Activated CD4-positive, alpha-beta T cell treated with anti-CD3 and anti-CD28 coated beads, Interleukin-2, amount 50 U/mL, for 48 hours (primary cell): ENCODE measurements at regions not wholly inside any gene's neighbourhood (a gene's known extent, or its start where the extent isn't known, plus 50 kb on each side); places are given as distances from the start of the nearest gene placed in this dataset.

Source experiments
- DNase-seq, 2 experiments: peaks; one replicate each; pipeline ENCODE4 v3.0.0-alpha.2; 2020

- DNase-seq = no peak
These were observed 253.9 kb upstream of the EGLN3 start for GRCh38 chr14:34204774-34205173.

DNA sequence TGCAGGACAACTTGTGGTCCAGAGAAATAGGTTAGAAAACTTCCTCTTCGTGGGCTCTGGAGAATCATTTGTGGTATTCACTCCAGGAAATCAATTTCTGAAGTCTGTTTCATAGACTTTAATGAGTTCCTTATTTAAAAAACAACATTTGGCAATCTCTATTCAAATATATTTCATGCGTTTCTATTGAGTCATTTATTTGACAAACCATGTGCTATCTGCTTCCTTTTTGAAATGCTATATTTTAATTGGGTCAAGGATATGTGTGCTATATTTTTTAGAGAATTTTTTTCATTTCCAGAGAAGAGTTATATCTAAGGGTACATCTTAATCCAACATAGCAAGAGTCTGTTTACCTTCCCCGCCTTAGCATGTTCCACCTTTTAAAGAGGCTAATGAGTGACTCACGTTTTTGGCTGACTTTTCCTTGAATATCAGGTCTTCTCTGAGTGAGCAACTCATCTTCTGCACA, 252.4 kb upstream of the EGLN3 start:
- DNase-seq = no peak

DNA sequence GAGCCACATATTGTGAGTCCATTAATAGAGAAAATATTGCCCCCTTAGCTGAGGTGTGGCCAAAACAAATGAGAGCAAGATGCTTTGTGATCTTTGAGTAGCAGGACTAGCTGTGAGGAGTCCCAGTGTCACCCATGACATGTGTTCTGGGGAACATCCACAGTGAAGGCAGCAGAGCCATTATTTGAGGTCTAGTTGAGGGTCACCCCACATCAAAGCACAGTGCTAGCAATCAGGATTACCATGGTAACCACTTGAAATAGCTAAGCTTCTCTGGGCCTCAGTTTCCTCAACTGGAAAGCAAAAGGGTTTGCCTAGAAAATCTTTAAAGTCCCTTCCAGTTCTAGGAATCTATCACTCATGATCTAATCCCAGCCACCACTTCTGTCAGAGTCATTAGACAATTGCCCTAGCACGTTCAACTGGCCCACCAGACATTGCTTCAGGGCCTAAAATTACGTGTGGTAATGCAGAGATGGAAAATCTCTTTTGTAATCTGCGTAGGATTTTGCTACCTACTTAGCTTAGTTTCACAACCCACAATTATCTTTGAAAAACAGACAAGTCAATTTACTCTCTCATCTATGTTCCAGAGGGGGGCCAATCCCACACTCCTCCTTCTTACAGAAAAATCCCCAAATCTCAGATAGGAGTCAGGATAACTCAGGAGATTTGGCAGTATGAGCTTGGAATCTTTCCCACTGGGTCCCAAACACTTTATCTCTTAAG, 251.2 kb upstream of the EGLN3 start:
- peak in 1 of 2 experiments; percentile 11 for DNase-seq

DNA sequence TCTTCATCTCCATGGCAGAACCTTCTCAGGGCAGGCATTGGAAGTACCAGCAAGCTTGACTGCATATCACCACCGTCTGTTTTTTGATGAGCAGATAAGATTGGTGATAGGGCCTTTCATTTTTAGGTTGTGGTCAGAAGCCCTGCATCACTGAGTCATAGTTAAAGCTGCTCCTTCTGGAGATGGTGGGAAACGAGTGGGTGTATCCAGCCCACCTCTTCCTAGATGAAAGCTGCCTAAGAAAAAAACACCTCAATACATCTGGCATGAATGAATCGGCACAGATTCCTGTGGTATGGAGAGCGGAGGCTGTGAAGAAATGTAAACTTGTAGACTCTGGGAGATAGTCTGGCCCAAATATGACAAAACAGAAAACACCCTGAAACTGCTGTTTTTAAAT, 248.7 kb upstream of the EGLN3 start:
- DNase-seq = peak; percentile 38 to 56

DNA sequence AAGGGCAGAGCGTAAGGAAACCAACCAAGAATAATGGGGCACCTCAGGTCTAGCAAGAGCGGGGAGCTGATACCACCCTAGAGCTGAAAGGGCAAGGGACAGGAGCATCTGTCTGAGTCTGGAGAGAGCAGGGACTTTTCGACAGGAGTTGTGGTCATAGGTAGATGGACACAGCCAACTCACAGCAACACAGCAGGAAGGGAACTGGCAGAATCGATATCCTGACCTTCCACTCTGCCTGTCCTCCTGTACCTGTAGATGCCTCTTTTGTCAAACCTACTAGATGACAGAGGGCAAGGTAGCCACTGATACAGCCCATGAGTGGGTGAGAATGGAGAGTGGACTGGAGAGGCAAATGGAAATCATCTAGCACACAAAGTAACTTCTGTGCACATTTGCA, 247.2 kb upstream of the EGLN3 start:
- no peak for DNase-seq

DNA sequence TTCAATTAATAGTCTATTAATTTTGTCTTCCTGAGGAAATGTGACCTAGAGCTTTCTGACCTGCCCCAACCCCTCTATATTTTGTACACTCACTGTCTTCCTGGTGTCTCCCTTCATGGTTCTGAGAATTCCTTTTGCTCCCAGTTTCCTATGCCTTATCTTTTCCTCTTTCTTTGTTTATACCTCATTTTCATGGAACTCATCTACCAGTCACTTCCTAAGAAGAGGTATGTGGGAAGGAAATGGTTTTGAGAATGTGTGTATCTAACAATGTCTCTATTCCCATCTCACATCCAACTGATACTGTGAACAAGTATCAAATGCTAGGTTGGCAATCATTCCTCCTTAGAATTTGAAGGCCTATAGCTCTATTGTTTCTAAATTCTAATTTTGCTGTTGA, 245.1 kb upstream of the EGLN3 start:
- DNase-seq = no peak

- DNase-seq = no peak
These were observed 239.8 kb upstream of the EGLN3 start for GRCh38 chr14:34190717-34191116.

DNA sequence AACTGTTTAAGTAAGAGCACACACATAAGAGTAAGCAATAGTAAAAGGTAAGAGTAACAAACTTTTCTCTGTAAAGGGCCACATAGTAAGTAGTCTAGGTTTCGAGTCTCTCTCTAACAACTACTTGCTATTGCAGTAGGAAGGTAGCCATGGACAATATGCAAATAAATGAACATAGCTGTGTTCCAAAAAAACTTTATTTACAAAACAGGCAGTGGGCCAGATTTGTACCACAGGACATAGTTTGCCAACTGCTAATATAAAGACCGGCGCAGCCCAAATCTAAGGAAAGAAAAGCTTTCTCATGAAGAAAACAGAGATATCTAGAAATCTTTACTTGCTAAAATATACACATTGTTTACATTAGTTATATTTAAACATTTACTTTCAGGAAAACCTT, 239.0 kb upstream of the EGLN3 start:
- no peak for DNase-seq

DNA sequence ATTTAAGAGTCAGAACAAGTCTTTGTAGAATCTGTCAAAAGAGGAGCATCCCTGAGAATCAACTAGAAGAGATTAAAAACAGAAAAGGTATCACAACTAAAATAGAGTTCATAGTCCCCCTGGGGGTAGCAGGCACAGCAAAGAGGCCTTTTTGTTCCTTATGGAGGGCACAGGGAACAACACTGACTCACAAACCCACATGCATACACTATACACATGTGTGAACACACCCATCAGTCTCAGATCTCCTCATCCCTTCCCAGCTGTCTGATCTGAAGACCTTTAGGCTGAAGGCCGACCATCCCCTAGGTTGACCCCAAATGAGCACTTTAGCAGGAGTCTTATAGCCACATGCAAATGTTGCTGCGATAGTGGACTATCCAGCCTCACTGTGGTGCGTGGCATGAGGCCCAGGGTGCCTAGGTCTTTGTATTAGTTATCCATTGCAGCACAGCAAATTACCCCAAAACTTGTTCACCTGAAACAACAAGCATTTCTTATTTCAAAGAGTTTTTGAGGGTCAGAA, 236.7 kb upstream of the EGLN3 start:
- no peak for DNase-seq

- no peak for DNase-seq
These were observed 236.2 kb upstream of the EGLN3 start for GRCh38 chr14:34187061-34187460.

DNA sequence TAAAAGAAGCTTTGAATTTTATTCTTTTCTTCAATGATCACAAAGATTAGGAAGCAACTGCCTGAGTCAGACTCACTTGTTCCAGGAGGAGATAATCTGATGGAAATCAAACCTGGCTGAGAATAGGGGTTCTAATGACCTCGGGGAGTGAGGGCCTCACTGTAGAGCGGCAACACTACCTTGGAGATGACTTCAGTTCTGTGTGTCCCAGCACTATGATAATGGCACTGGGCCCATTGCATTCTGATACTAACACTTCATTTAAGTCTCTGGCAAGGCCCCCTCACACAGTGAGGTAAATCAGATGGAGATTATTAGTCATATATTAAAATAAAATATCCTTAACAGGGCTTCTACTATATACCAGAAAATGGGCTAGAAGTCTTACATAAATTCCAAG, 233.3 kb upstream of the EGLN3 start:
- no peak for DNase-seq

GRCh38 chr14:34183478-34183877, 232.6 kb upstream of the EGLN3 start:
- DNase-seq = no peak

- DNase-seq = no peak
These were observed 230.5 kb upstream of the EGLN3 start for GRCh38 chr14:34181338-34181737.

DNA sequence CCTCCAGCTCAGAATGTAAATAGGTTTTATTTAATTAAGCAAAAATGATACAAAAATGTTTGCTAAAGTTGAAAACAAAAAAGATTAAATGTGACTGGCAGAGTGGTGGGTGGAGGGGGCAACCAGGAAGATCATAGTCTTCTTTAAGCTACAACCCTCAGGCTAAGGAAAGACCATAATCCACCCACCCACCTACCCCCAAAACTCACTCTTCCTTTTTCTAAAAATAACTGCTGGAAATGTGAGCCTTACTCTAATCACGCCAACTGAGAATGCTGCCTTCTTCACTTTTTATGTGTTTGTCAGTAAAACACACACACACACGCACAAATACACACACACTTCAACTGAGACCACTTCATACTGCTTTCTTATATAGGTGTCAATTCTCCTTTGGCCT, 230.0 kb upstream of the EGLN3 start:
- DNase-seq = no peak

DNA sequence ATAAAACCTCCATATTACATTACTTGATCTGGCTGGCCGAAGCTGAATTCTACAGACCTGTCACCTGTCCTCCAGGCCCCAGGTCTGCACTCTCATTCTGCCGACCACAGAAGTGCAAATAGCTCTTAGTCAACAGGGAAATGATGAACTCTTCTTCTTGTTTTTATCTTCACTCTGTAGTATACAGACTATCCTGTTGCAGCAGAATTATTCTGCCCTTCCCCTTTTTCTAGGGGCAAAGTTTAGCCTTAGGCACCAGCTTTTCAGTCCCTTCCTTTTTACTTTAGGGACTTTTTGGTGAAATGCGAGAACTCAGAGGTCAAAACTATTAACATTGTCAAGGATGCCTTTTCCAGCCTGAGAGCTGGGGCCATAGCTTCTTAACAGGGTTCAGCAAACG, 229.6 kb upstream of the EGLN3 start:
- no peak for DNase-seq

DNA sequence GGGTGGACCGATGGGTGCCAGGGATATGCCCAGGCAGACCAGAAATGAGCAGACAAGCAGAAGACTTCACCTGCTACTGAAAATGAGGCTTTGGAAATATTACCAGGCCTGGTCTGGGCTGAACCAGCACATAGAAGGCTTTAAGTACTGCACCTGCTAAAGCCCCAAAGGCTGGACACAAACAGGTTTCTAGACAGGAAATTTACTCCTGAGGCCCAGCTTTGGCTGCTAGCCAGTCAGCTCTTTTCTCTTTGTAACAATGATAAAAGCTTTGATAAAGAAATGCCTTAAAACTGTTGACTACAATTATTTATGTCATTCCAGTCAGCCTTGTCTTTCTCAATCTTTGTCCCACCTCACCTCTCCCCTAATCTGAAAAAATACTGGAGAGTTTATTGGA, 228.9 kb upstream of the EGLN3 start:
- DNase-seq = no peak

GRCh38 chr14:34177466-34177865, 226.6 kb upstream of the EGLN3 start:
- DNase-seq = no peak

GRCh38 chr14:34175574-34175973, 224.7 kb upstream of the EGLN3 start:
- no peak for DNase-seq

DNA sequence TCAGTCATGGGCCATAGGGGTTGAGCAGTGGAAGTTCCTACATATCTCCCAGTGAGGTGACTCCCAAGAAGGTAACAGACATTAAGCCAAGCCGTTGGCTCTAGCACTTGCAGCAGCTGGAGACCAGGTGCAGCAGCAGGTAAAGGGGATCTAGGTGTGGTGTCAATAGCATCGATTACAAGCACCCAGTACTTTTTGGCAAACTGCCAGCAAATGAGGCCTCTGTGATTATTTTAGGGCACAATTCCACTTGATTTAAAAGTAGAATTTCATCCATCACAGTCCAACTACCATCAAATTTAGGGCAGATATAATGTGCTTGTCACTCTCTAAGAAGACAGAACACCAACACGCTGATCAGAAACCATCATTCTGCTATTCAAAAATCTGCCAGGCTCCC, 224.1 kb upstream of the EGLN3 start:
- no peak for DNase-seq

DNA sequence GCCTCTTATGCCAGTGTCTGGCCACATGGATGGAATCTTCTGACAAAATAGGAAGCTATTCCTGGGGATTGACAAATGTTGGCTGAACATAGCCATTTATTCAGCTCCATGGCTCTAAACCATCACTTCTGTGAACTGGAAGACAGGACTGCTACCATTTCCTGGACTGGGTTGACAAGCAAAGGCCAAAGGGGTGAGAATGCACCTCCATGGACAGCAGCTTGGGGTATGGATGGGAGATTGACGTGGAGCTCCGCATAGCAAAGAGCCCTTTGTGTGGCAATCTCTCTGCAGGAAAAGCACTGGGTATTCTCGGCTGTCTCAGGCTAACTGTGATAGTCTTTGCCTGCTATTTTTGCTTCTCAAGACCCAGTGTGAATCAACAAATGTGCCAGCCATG, 223.0 kb upstream of the EGLN3 start:
- no peak for DNase-seq

GRCh38 chr14:34172550-34173368, 221.9 kb upstream of the EGLN3 start:
- no peak for DNase-seq

GRCh38 chr14:34172173-34172451, 221.2 kb upstream of the EGLN3 start:
- DNase-seq = no peak

GRCh38 chr14:34171431-34172172, 220.7 kb upstream of the EGLN3 start:
- no peak for DNase-seq

- DNase-seq = no peak
These were observed 220.0 kb upstream of the EGLN3 start for GRCh38 chr14:34170882-34171281.
